CD8-positive, alpha-beta memory T cell (primary cell): ENCODE measurements at regions not wholly inside any gene's neighbourhood (a gene's known extent, or its start where the extent isn't known, plus 50 kb on each side); places are given as distances from the start of the nearest gene placed in this dataset.

Experiments
- CTCF ChIA-PET: fragments of 350-600 bp; sonication (Branson Sonifier 250); formaldehyde crosslinking; loops from one replicate; lab custom pipeline; 2021; ENCODE audit warnings: antibody characterized with exemption; lab: Charles Lee
- POLR2A ChIA-PET: fragments of 350-600 bp; sonication (Branson Sonifier 250); formaldehyde crosslinking; loops from one replicate; lab custom pipeline; 2021; ENCODE audit warnings: antibody characterized with exemption; lab: Charles Lee
- DNase-seq, 5 donors: peaks; one replicate each; pipeline versions ENCODE4 v3.0.0 to v3.0.0-alpha.2; 2020 to 2022; ENCODE audit warnings: mixed read lengths in 1 of 5
- H3K27ac ChIP-seq: one replicate; pipeline ENCODE4 v1.7.0; 2013; ENCODE audit warnings: low read depth, mild to moderate bottlenecking, low read length, moderate library complexity
- H3K27me3 ChIP-seq: 2 replicates; pipeline ENCODE4 v1.7.0; 2013; ENCODE audit warnings: low read length, mild to moderate bottlenecking; ENCODE audit not compliant: insufficient read depth, poor library complexity, severe bottlenecking
- H3K36me3 ChIP-seq: 2 replicates; pipeline ENCODE4 v1.7.0; 2013; ENCODE audit warnings: mild to moderate bottlenecking, low read length, moderate library complexity; ENCODE audit not compliant: insufficient read depth
- H3K4me1 ChIP-seq: 2 replicates; pipeline ENCODE4 v1.7.0; 2013; ENCODE audit warnings: mild to moderate bottlenecking, low read length, moderate library complexity; ENCODE audit not compliant: insufficient read depth
- H3K4me3 ChIP-seq: 2 replicates; pipeline ENCODE4 v1.7.0; 2013; ENCODE audit warnings: mild to moderate bottlenecking, low read length
- H3K9me3 ChIP-seq: 2 replicates; pipeline ENCODE4 v1.7.0; 2013; ENCODE audit warnings: mild to moderate bottlenecking, low read length
- H3K27ac Mint-ChIP-seq, 8 donors: one replicate each; pipeline ENCODE4 v1.8.0; 2020 to 2021; ENCODE audit warnings: mixed read lengths in 8 of 8, mild to moderate bottlenecking in 6 of 8, inconsistent platforms in 3 of 8, moderate library complexity in 3 of 8
- H3K27me3 Mint-ChIP-seq, 2 donors: one replicate each; pipeline ENCODE4 v1.8.0; 2020 to 2021; ENCODE audit warnings: mixed read lengths in 2 of 2, mild to moderate bottlenecking in 1 of 2, moderate library complexity in 1 of 2
- H3K36me3 Mint-ChIP-seq, 3 donors: one replicate each; pipeline ENCODE4 v1.8.0; 2020 to 2021; ENCODE audit warnings: mixed read lengths in 3 of 3, inconsistent platforms in 1 of 3, mild to moderate bottlenecking in 1 of 3
- H3K4me1 Mint-ChIP-seq, 3 donors: one replicate each; pipeline ENCODE4 v1.8.0; 2020 to 2021; ENCODE audit warnings: mixed read lengths in 3 of 3, inconsistent platforms in 1 of 3, mild to moderate bottlenecking in 1 of 3
- H3K4me3 Mint-ChIP-seq, 7 donors: one replicate each; pipeline ENCODE4 v1.8.0; 2020 to 2021; ENCODE audit warnings: mixed read lengths in 7 of 7, mild to moderate bottlenecking in 6 of 7, moderate library complexity in 4 of 7, inconsistent platforms in 2 of 7
- H3K9me3 Mint-ChIP-seq, 5 donors: one replicate each; pipeline ENCODE4 v1.8.0; 2020 to 2022; ENCODE audit warnings: mixed read lengths in 5 of 5, mild to moderate bottlenecking in 3 of 5, moderate library complexity in 2 of 5, inconsistent platforms in 1 of 5

- H3K27me3 ChIP-seq: no peaks in the 10 kb centered on the region
- POLR2A ChIA-PET: no interaction called here
- no peak for DNase-seq
- H3K9me3 Mint-ChIP-seq: peaks cover 0 to 1% (median 0%) of the 10 kb centered on the region in 5 donors
- no peak overlapping the region for H3K27ac Mint-ChIP-seq
- H3K36me3 Mint-ChIP-seq: no peaks in the 10 kb centered on the region
- H3K27ac ChIP-seq: no peak overlapping the region
- no peaks in the 10 kb centered on the region for H3K27me3 Mint-ChIP-seq
- H3K9me3 ChIP-seq: no peaks in the 10 kb centered on the region
- no peak overlapping the region for H3K4me3 ChIP-seq
- CTCF ChIA-PET: no interaction called here
- H3K4me3 Mint-ChIP-seq: no peak overlapping the region
- no peaks in the 10 kb centered on the region for H3K4me1 Mint-ChIP-seq
- no peaks in the 10 kb centered on the region for H3K4me1 ChIP-seq
- H3K36me3 ChIP-seq: no peaks in the 10 kb centered on the region
Measured at GRCh38 chr12:87827638-87828264, 201.4 kb downstream of the C12orf50 start.

GRCh38 chr12:87822923-87823322 lies 206.3 kb downstream of the C12orf50 start:
- Histone ChIP-seq H3K4me1 (no peaks in the 10 kb centered on the region), H3K27me3 (no peaks in the 10 kb centered on the region), H3K9me3 (no peaks in the 10 kb centered on the region), H3K4me3 (no peak overlapping the region), H3K27ac (no peak overlapping the region), H3K36me3 (no peaks in the 10 kb centered on the region)
- H3K9me3 Mint-ChIP-seq: no peaks in the 10 kb centered on the region
- POLR2A ChIA-PET: no interaction called here
- no peak overlapping the region for H3K27ac Mint-ChIP-seq
- H3K27me3 Mint-ChIP-seq: no peaks in the 10 kb centered on the region
- CTCF ChIA-PET: no interaction called here
- H3K4me3 Mint-ChIP-seq: no peak overlapping the region
- H3K36me3 Mint-ChIP-seq: no peaks in the 10 kb centered on the region
- H3K4me1 Mint-ChIP-seq: no peaks in the 10 kb centered on the region
- no peak for DNase-seq

GRCh38 chr12:87820524-87821202 lies 208.5 kb downstream of the C12orf50 start:
- no peak overlapping the region for H3K4me3 ChIP-seq
- H3K36me3 ChIP-seq: no peaks in the 10 kb centered on the region
- no peaks in the 10 kb centered on the region for H3K9me3 Mint-ChIP-seq
- DNase-seq: no peak
- no peak overlapping the region for H3K4me3 Mint-ChIP-seq
- H3K27ac ChIP-seq: no peak overlapping the region
- no peaks in the 10 kb centered on the region for H3K9me3 ChIP-seq
- H3K4me1 Mint-ChIP-seq: no peaks in the 10 kb centered on the region
- CTCF ChIA-PET: no interaction called here
- H3K27me3 Mint-ChIP-seq: no peaks in the 10 kb centered on the region
- H3K27ac Mint-ChIP-seq: no peak overlapping the region
- H3K36me3 Mint-ChIP-seq: no peaks in the 10 kb centered on the region
- POLR2A ChIA-PET: no interaction called here
- H3K27me3 ChIP-seq: no peaks in the 10 kb centered on the region
- no peaks in the 10 kb centered on the region for H3K4me1 ChIP-seq

- no peaks in the 10 kb centered on the region for H3K27me3 ChIP-seq
- H3K9me3 ChIP-seq: no peaks in the 10 kb centered on the region
- ChIA-PET POLR2A (no interaction called here), CTCF (no interaction called here)
- DNase-seq: no peak
- H3K4me3 Mint-ChIP-seq: no peak overlapping the region
- no peaks in the 10 kb centered on the region for H3K4me1 Mint-ChIP-seq
- H3K4me3 ChIP-seq: no peak overlapping the region
- H3K27me3 Mint-ChIP-seq: no peaks in the 10 kb centered on the region
- H3K36me3 Mint-ChIP-seq: no peaks in the 10 kb centered on the region
- H3K4me1 ChIP-seq: no peaks in the 10 kb centered on the region
- H3K9me3 Mint-ChIP-seq: no peaks in the 10 kb centered on the region
- no peaks in the 10 kb centered on the region for H3K36me3 ChIP-seq
- H3K27ac ChIP-seq: no peak overlapping the region
- H3K27ac Mint-ChIP-seq: no peak overlapping the region
Measured at GRCh38 chr12:87818441-87818840, 210.8 kb downstream of the C12orf50 start.

- no peak overlapping the region for H3K4me3 ChIP-seq
- Mint-ChIP-seq H3K36me3 (no peaks in the 10 kb centered on the region), H3K27me3 (no peaks in the 10 kb centered on the region), H3K9me3 (peaks cover 0 to 4% (median 0%) of the 10 kb centered on the region in 5 donors), H3K27ac (no peak overlapping the region), H3K4me3 (no peak overlapping the region), H3K4me1 (no peaks in the 10 kb centered on the region)
- no peaks in the 10 kb centered on the region for H3K27me3 ChIP-seq
- H3K4me1 ChIP-seq: no peaks in the 10 kb centered on the region
- H3K27ac ChIP-seq: no peak overlapping the region
- ChIA-PET CTCF (no interaction called here), POLR2A (no interaction called here)
- H3K36me3 ChIP-seq: no peaks in the 10 kb centered on the region
- no peak for DNase-seq
- H3K9me3 ChIP-seq: no peaks in the 10 kb centered on the region
Measured at GRCh38 chr12:87815771-87816585, 213.2 kb downstream of the C12orf50 start.

GRCh38 chr12:87814625-87815024 lies 214.6 kb downstream of the C12orf50 start:
- H3K9me3 ChIP-seq: no peaks in the 10 kb centered on the region
- no peaks in the 10 kb centered on the region for H3K36me3 ChIP-seq
- no peak overlapping the region for H3K27ac ChIP-seq
- CTCF ChIA-PET: interaction anchor here (1.1 kb wide), 1 partner anchor 34 kb away, joined by 3 read pairs; no protein-coding TSS in a partner anchor
- Mint-ChIP-seq H3K27me3 (no peaks in the 10 kb centered on the region), H3K36me3 (no peaks in the 10 kb centered on the region), H3K4me1 (no peaks in the 10 kb centered on the region), H3K9me3 (peaks cover 0 to 4% (median 0%) of the 10 kb centered on the region in 5 donors), H3K27ac (no peak overlapping the region), H3K4me3 (no peak overlapping the region)
- H3K4me3 ChIP-seq: no peak overlapping the region
- no peak for DNase-seq
- POLR2A ChIA-PET: no interaction called here
- no peaks in the 10 kb centered on the region for H3K27me3 ChIP-seq
- H3K4me1 ChIP-seq: no peaks in the 10 kb centered on the region

GRCh38 chr12:87813476-87814234 lies 215.5 kb downstream of the C12orf50 start:
- H3K4me3 Mint-ChIP-seq: no peak overlapping the region
- no peaks in the 10 kb centered on the region for H3K36me3 Mint-ChIP-seq
- CTCF ChIA-PET: no interaction called here

More at GRCh38 chr12:87813476-87814234, 215.5 kb downstream of the C12orf50 start:
- Histone ChIP-seq H3K27me3 (no peaks in the 10 kb centered on the region), H3K36me3 (no peaks in the 10 kb centered on the region), H3K4me1 (no peaks in the 10 kb centered on the region), H3K27ac (no peak overlapping the region), H3K9me3 (no peaks in the 10 kb centered on the region), H3K4me3 (no peak overlapping the region)
- no peak for DNase-seq
- H3K27ac Mint-ChIP-seq: no peak overlapping the region
- peaks cover 0 to 4% (median 0%) of the 10 kb centered on the region in 5 donors for H3K9me3 Mint-ChIP-seq
- H3K4me1 Mint-ChIP-seq: no peaks in the 10 kb centered on the region
- no peaks in the 10 kb centered on the region for H3K27me3 Mint-ChIP-seq
- POLR2A ChIA-PET: no interaction called here
